HG03196 (cell line): ENCODE measurements at regions not wholly inside any gene's neighbourhood (a gene's known extent, or its start where the extent isn't known, plus 50 kb on each side); places are given as distances from the start of the nearest gene placed in this dataset.
A peak's percentile ranks its signal among the peaks of the same experiment; 100 is the strongest.

ENCODE experiments used
- ATAC-seq: cut with Tn5 transposase; IDR thresholded peaks from one replicate; pipeline ENCODE4 v1.9.1; 2021; ENCODE audit not compliant: unreplicated experiment

DNA sequence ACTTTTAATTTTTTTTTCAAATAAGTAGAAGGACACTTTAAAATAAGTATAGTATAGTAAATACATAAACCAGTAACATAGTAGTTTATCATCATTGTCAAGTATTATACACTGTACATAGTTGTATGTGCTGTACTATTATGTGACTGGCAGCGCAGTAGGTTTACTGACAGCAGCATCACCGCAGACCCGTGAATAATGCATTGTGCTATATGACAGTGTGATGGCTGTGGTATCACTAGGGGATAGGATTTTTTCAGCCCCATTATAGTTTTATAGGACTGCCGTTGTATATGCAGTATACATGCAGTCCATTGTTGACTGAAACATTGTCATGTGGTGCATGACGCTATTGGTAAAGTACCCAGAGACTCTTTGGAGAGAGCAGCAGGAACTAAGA, 306.5 kb downstream of the SQOR start:
- ATAC-seq = no peak

DNA sequence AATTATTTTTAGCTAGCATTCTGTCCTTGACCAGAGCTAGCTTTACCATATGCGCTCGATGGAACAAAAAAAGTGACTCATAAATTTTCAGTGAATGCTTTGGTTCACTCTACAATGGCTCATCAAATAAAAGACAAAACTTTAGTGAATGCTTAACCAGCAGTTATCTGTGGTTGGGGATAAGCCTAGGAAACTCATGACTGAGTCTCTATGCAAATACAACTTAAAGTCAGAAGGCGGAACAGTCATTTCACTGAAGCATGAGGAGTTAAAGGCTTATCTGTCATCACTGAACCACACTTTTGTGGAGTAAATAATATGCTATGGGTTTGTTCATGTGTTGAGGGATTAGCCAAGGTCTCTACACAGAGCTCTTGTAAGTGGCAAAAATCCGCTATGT, 308.4 kb downstream of the SQOR start:
- peak; percentile 78 for ATAC-seq

DNA sequence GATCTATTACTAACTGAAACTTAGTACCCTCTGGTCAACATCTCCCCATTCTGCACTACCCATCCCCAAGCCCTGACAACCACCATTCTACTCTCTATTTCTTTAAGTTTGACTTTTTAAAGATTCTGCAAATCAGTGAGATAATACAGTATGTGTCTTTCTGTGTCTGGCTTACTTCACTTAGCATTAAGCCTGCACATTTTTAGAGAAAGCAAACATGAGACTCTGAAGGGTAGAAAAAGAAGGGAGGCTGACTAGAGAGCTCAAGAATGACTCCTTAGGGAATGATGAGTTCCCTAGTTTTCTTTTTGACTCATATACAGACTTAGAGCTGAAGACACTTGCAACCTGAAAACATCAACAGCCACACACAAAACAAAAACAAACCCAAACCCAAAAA, 311.3 kb downstream of the SQOR start:
- ATAC-seq = no peak

DNA sequence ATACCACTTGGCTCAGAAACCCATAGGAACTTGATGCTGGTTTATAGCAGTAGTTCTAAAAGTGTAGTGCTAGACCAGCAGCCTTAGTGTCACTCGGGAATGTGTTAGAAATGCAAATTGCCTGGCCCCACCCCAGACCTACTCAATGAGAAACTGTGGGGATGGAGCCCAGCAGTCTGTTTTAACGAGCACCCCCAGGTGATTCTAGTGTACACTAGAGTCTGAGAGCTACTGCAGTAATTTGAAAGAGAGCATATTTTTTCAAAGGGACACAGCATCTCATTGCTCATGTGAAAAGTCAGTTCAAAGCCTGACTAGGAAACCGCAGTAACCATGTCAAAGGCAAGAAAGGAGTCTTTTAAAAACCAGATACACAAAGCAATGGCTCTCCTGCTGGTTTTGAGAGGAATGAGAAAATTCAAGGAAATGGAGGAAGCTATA, 313.4 kb downstream of the SQOR start:
- no peak for ATAC-seq

DNA sequence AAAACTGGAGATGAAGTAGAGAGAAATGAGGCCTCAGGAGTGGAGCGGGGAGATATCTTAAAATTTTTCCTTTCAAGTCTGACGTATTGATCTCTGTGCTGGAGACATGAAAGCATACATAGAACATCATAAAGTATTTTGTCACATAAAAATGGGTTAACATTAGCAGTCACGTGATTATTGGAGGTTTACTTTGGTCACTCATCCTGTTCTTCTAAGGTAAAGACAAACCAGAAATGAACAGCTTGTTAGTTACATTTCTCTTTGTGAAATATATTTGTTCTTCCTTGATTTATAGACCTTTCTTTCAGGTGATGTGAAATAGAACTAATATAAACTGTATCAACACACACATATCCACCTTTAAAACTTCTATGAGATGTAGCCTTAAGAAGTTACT, 324.1 kb downstream of the SQOR start:
- no peak for ATAC-seq

DNA sequence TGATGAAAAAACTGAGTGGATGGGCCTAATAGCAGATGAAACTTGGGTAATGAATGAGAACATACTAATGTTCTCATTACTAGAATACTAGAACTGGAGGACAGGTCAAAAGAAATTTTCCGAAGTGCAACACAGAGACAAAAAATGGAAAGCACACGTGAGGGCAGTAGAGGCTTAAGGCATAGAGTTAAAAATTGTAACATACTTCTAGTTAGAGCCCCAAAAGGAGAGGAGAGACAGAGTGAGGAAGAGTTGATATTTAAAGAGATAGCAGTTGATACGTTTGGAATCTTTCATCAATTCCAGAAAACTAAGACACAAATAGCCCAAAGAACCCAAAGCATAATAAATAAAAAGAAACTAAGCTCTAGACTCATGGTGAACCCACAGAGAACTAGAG, 327.9 kb downstream of the SQOR start:
- ATAC-seq = no peak

DNA sequence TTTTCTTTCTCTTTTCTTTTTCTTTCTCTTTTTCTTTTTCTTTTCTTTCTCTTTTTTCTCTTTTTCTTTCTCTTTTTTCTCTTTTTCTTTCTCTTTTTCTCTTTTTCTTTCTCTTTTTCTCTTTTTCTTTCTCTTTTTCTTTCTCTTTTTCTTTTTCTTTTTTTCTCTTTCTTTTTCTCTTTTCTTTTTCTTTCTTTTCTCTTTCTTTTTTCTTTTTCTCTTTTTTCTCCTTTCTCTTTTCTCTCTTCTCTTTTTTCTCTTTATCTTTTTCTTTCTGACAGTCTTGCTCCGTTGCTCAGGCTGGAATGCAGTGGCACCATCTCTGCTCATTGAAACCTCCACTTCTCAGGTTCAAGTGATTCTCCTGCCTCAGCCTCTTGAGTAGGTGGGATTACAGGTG, 335.7 kb downstream of the SQOR start:
- ATAC-seq = no peak

DNA sequence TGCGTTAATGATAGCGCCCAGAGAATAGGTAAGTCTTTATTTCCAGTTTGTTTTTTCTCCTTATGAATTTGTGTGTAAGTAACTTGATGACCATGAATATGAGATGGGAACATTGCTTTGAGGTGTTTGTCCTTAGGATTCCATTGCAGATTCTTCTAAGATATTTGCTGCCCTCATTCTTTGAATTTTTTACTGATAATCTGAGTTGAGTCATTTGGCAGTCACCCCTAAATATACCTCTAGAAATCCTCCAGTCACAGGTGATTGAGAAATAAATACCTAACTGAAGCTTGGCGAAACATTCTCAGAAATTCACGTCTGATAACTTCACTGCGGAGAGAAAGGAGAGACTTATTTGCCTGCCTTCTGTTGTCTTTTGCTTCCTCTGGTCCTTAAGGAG, 345.5 kb downstream of the SQOR start:
- ATAC-seq = no peak

DNA sequence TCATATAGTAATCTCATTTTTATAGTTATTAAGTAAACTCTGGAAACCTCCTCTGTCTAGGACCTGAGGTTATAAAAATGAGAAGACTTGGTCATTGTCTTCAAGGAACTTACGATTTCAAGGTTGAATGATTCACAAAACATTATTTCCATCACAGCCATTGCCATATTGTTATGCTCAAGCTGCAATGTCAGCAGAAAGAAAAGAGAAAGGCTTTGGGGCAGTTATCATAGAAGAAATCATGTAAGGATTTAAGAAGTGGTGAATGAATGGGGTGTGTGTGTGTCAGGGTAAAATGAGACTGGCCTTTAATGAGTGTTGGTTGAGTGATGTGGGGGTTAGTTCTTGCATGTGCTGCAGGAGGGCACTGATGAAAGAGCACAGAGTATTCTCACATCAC, 346.8 kb downstream of the SQOR start:
- no peak for ATAC-seq

DNA sequence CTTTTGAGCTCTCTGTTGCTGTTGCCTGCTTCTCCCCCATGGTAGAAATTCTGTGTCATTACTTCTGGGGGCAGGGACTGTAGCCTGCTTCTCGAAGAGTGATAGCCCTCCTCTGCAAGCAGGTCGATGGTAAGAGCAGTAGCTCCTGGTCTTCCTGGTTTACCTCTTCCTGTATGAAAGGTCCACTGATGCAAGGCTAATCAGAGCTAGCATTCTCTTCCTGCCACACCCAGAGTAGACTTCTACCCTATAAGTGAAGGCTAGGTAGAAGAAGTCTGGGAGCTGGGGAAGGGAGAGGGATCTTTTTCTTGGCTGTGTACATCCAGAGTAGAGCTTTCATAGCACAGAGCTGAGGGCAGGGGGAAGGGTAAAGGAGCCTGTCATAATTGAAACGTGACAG, 357.0 kb downstream of the SQOR start:
- no peak for ATAC-seq

DNA sequence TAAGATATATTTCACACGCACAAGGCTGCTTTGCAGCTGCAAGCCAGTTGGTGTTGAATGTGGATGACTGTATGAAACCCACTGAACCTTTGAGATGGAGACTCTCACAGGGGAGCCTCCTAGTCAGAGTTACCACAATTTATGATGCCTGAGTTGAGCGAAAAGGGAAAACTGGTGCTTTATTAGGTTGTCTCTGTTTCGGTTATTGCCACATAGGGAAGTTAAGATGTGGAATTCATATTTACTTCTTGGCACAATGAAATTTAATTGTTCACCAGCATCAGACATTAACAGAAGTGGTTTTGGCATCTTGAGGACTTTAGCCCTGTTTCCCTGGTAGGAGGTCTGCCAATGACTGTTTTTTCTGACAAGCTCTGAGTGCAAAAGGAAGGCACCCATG, 358.2 kb downstream of the SQOR start:
- ATAC-seq = no peak

DNA sequence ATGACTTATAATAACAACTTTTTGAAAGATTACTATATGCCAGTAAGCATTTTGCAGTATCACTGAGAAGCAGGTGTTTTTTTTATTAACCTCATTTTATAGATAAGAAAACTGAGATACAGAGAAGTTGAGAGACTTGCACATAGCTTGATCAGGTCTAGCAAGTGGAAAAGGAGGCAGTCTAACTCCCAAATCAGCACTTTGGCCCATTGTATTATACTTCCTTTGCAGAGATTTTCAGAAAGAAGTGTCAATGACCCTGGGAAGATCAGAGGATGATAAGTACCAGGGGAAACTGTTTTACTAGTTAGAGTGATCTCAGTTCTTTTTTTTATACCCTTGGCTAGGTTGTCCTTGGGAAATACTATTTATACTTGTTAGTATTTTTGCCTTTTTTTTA, 358.7 kb downstream of the SQOR start:
- ATAC-seq = no peak

DNA sequence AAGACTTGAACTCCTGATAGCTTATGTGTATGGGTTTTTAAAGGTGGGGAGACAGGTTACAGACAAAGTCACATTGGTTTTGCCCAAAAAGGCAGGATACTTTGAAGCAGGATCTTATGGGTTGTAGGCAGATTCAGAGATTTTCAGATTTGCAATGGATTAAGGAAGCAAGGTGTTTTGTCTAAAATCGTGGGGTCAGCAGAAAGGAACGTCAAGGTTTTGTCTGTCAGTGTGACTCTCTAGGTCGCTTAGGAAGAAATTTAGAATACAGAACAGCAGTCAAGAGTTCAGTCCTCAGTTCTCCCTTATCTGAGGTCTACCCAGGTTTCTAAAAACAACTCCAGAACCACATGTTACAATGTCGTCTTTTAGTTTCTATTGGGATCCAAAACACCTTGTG, 361.0 kb downstream of the SQOR start:
- ATAC-seq = no peak

DNA sequence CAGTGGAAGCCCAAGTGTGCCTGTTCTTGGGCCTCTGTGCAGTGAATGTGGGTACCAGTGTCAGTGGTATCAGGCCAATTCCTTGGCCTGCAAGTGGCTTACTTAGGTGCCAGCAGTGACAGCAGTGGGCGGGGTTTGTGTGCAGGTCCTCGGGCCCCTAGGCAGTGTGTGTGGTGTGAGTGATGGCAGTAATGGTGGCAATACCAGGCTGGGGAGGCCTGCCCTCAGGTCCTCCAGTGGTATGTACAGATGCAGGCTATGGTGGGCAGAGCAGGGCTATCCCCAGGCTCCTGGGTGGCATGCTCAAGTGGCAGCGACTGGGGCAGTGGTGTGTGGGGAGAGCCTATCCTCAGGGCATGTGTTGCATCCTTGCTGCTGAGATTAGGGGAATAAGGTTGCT, 379.7 kb downstream of the SQOR start:
- no peak for ATAC-seq

DNA sequence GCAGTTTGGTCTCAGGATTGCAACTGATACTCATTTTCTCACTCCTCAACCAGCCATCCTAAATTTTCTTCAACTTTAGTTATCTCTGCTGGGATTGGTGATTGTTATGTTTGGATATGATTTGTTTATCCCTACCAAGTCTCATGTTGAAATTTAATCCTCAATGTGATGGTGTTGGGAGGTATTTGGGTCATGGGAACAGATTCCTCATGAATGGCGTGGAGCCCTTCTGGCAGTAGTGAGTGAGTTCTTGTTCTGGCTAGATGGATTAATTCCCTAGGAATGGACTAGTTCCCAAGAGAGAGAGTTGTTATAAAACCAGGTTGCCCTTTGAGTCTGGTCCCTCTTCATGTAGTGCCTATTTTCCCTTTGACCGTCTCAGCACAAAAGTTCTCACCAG, 399.9 kb downstream of the SQOR start:
- no peak for ATAC-seq

DNA sequence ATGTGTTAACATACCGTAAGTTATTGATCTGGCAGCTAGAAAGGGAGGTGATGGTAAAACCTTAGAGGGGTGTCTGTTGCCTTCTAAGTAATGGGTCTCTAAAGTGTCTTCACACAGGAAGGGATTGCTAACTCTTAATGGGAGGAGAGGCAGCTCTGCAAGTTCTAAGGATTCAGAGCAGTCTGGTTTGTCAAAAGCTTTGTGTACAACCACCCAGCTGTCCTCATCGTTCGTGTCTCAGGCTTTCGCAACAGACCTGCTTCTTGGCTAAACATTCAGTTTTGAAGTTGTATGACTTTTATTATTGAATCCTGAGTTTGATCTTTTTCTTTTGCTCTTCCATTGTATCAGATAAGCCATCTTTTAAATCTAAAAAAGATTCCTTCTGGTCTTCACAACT, 404.9 kb downstream of the SQOR start:
- ATAC-seq = no peak

DNA sequence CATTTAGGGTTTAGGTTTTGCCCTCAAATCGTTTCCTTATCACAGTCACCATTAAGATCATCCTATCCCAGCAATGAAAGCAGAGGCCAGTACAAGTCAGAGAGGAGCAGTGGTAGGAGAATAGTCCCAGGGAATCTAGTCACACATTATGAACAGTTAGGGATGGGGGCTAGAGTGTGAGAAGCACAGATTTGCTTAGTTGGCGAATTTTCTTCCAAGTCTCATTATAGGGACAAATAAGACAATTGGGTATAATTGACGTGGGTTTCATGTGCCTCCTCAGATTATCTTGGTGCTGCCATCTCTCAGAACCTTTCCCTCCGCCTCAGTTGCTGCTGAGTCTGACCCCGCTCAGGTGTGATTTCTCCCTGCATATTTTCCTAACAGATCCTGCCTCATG, 407.1 kb downstream of the SQOR start:
- ATAC-seq = no peak

DNA sequence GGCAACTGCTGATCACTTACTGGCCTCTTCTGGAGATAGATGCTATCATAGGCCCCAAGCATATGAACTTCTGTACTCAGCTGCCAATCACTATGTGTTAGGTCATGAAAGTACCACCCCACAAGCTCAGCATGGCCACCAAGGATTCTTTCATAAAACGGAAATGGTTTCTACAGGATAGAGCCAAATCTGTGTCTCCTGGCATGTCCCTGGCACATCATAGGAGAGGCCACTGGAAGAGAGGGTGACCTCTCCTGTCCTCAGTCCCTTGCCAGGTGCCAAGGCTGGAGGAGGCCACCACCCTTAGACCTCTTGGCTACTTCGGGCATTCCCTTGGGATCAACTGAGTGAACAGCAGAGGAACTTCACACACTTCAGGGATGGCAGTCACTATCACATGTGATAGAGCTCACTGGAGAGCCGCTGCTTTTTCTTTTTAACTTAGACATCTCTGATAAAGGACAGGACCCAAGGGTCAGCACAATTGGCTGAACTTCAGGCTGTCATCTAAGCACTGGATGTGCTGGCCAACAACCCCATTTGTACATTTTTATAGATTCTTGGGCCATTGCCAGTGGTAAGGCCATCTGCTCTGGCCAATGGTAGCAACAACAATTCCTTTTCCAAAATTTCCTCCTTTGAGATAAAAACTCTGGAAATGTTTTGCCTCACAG, 425.2 kb downstream of the SQOR start:
- ATAC-seq = no peak

DNA sequence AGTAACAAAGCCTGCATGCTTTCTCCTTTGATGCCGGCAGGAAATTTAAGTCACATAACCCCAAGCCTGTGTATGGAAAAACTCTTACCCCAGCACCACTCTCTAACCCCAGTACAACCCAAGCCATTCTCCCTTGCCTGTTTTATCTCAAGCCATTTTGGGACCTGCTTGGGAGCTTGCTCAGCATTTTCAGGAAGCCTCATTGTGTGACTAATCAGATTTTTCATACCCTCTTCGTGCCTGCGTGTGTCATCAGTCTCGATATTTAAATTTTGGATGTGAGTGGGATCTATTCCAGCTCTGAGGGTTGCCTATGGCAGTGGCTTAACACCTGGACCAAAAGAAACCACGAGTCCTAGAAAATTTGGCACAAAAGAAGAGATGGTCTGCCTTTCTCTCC, 426.2 kb downstream of the SQOR start:
- no peak for ATAC-seq

DNA sequence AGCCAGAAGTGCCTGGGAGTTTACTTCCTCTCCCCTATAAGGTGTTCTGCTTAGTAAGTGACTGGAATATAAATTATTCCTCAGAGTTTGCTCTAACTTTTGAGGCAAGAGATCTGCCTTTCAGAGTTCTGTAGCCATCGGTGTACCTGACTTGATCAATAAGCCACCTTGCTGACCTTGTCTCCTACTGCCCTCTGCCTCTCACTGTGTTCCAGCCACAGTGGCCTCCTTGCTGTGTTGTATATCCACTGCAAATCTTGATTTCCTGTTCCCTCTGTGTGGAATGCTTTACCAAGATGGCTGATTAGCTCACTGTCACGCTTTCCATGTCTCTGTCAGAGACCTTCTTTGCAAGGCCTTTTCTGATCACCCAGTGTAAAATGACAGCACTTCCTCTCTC, 442.4 kb downstream of the SQOR start:
- ATAC-seq = no peak

DNA sequence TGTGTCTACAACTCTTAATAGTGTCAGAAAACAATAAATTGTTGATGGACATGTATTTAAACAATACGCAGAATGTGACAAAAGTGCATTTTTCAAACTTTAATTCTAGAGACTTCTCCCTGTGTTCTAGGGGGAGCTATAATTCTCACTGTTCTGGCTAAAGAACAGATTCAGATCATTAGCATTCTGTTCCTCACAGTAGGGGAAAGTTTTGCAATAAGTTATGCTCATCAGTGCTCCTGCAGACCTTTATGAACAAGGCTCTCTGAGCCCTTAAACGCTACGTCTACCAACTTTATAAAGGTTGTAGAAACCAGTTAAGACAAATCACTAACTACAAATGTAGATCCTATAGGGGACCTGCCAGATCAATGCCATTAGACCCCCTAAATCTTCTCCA, 444.2 kb downstream of the SQOR start:
- ATAC-seq = no peak

DNA sequence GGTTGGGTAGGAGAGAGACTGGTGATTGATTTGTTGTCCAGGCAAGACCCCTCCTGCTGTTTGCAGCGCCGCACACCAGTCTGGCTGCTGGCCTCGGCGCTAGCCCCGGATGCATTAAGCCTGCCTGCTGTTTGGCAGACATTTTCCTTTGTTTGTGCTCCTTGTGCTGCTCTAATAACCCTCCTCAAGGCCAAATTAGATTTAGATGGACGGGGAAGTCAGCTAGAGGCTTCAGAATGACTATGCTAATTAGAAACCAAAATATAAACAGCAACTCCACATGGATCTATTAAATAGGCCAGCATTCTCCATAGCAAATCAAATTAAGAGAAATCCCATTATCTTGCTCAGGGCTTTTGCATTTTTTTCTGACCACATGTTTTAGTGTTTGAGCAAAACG, 445.2 kb downstream of the SQOR start:
- ATAC-seq = no peak
